Loucy (cell line): ENCODE measurements at regions not wholly inside any gene's neighbourhood (a gene's known extent, or its start where the extent isn't known, plus 50 kb on each side); places are given as distances from the start of the nearest gene placed in this dataset.

Source experiments
- H2AFZ ChIP-seq: fragments of 200-600 bp; sonication (generic); 2 replicates; pipeline ENCODE4 v1.6.0; 2016; ENCODE audit warnings: antibody characterized with exemption, mild to moderate bottlenecking, low read length, moderate library complexity
- H3F3A ChIP-seq: fragments of 200-600 bp; 2 replicates; pipeline ENCODE4 v1.6.0; 2016; ENCODE audit warnings: antibody characterized with exemption, low read depth, mild to moderate bottlenecking
- H3K27me3 ChIP-seq: fragments of 200-600 bp; sonication (generic); 2 replicates; pipeline ENCODE4 v1.6.1; 2014; ENCODE audit warnings: low read length, mild to moderate bottlenecking; ENCODE audit not compliant: insufficient read depth, poor library complexity, severe bottlenecking
- H3K36me3 ChIP-seq: fragments of 200-600 bp; sonication (generic); 2 replicates; pipeline ENCODE4 v1.6.1; 2016; ENCODE audit warnings: low read length; ENCODE audit not compliant: insufficient read depth
- H3K4me1 ChIP-seq: fragments of 200-600 bp; sonication (generic); 2 replicates; pipeline ENCODE4 v1.5.1; 2014; ENCODE audit warnings: low read length, mild to moderate bottlenecking; ENCODE audit not compliant: insufficient read depth, poor library complexity, severe bottlenecking
- H3K4me2 ChIP-seq: fragments of 200-600 bp; sonication (generic); 2 replicates; pipeline ENCODE4 v1.6.0; 2014; ENCODE audit warnings: antibody characterized with exemption, low read length, low read depth, mild to moderate bottlenecking; ENCODE audit not compliant: poor library complexity, severe bottlenecking
- H3K4me3 ChIP-seq: fragments of 200-600 bp; sonication (generic); 2 replicates; pipeline ENCODE4 v1.5.1; 2014; ENCODE audit warnings: low read length, mild to moderate bottlenecking, mixed read lengths; ENCODE audit not compliant: poor library complexity, severe bottlenecking
- H3K79me2 ChIP-seq: fragments of 200-600 bp; sonication (generic); 2 replicates; pipeline ENCODE4 v1.6.1; 2014; ENCODE audit warnings: low read length; ENCODE audit not compliant: insufficient read depth
- H3K9ac ChIP-seq: fragments of 200-600 bp; sonication (generic); 2 replicates; pipeline ENCODE4 v1.6.0; 2014; ENCODE audit warnings: mild to moderate bottlenecking, low read depth, low read length, moderate library complexity; ENCODE audit not compliant: poor library complexity, severe bottlenecking
- H3K9me2 ChIP-seq: fragments of 200-600 bp; sonication (generic); replicated peaks from 2 replicates; pipeline ENCODE4 v1.6.1; 2016; ENCODE audit warnings: low read depth, low read length, mixed read lengths
- H3K9me3 ChIP-seq: fragments of 200-600 bp; sonication (generic); 2 replicates; pipeline ENCODE4 v1.6.1; 2014; ENCODE audit warnings: mild to moderate bottlenecking, antibody characterized with exemption, low read length, low read depth; ENCODE audit not compliant: insufficient read depth
- H4K20me1 ChIP-seq: fragments of 200-600 bp; sonication (generic); 2 replicates; pipeline ENCODE4 v1.6.0; 2014; ENCODE audit warnings: antibody characterized with exemption, low read length, mild to moderate bottlenecking; ENCODE audit not compliant: insufficient read depth, poor library complexity, severe bottlenecking
- EZH2phosphoT487 ChIP-seq: fragments of 200-600 bp; IDR thresholded peaks from 2 replicates; pipeline ENCODE4 v1.6.1; 2018; ENCODE audit warnings: antibody characterized with exemption, mild to moderate bottlenecking, moderate library complexity, borderline replicate concordance
- TF ChIP-seq, protein P1 (sequence below): fragments of 200-600 bp; sonication (generic); conservative IDR thresholded peaks from 2 replicates; pipeline ENCODE4 v1.5.1; 2014; ENCODE audit warnings: mild to moderate bottlenecking, antibody characterized with exemption, low read length

DNA sequence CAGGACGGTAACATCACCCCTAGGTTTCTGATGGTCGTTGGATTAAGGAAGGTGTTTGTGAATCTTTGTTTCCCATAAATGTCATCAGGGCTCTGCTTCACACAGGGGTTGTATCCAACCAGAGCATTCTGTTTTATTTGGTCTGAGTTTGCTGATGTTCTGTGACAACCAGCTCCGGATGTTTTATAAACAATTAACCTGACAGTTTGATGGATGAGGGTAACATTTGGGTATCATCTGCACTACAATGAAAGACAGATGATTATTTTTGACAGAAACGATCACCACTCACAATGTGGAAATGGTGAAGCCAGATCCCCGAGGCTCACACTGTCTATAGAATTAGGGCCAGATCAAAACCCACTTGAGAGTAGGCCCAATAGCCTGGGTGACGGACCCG lies 107.1 kb downstream of the CDC42EP3 start:
- no peaks in the 10 kb centered on the region for H3K36me3 ChIP-seq
- no peaks in the 10 kb centered on the region for H4K20me1 ChIP-seq
- no peaks in the 10 kb centered on the region for H3K9me2 ChIP-seq
- no peak overlapping the region for H3K4me2 ChIP-seq
- H3K27me3 ChIP-seq: no peaks in the 10 kb centered on the region
- H3F3A ChIP-seq: no peaks in the 10 kb centered on the region
- no peak overlapping the region for H3K4me3 ChIP-seq
- no peak overlapping the region for H3K9ac ChIP-seq
- TF ChIP-seq, protein P1, sequence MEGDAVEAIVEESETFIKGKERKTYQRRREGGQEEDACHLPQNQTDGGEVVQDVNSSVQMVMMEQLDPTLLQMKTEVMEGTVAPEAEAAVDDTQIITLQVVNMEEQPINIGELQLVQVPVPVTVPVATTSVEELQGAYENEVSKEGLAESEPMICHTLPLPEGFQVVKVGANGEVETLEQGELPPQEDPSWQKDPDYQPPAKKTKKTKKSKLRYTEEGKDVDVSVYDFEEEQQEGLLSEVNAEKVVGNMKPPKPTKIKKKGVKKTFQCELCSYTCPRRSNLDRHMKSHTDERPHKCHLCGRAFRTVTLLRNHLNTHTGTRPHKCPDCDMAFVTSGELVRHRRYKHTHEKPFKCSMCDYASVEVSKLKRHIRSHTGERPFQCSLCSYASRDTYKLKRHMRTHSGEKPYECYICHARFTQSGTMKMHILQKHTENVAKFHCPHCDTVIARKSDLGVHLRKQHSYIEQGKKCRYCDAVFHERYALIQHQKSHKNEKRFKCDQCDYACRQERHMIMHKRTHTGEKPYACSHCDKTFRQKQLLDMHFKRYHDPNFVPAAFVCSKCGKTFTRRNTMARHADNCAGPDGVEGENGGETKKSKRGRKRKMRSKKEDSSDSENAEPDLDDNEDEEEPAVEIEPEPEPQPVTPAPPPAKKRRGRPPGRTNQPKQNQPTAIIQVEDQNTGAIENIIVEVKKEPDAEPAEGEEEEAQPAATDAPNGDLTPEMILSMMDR: no peak
- TF ChIP-seq EZH2phosphoT487: no peak
- H2AFZ ChIP-seq: no peak overlapping the region
- H3K79me2 ChIP-seq: no peaks in the 10 kb centered on the region
- H3K9me3 ChIP-seq: no peaks in the 10 kb centered on the region
- H3K4me1 ChIP-seq: peaks cover 46% of the 10 kb centered on the region

DNA sequence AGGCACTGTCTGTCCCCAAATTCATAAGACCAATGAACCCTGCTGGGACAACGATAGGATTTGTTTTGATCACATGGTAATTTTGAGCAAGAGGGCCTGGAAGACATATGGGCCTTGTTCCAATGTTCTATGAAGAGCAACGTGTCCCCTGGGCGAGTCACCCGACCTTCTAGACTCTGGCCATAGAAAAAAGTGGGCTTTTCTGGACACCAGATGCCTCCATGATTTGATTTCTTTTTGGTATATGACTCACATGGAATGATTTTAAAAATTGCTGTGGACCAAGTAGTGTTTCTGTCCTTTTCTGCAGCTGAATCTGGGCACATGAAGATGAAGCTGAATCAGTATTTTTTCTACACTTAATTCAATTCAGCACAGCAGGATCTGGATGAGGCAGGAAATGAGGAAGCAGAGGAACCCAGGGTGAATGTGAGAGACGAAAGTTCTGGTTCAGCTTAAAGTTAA lies 104.9 kb downstream of the CDC42EP3 start:
- Histone ChIP-seq H3K4me3 (no peak overlapping the region), H3K27me3 (no peaks in the 10 kb centered on the region), H4K20me1 (no peaks in the 10 kb centered on the region), H3F3A (no peaks in the 10 kb centered on the region), H3K36me3 (no peaks in the 10 kb centered on the region), H3K9ac (no peak overlapping the region), H3K4me2 (no peak overlapping the region), H2AFZ (no peak overlapping the region), H3K79me2 (no peaks in the 10 kb centered on the region), H3K4me1 (peaks cover 46% of the 10 kb centered on the region), H3K9me3 (no peaks in the 10 kb centered on the region), H3K9me2 (no peaks in the 10 kb centered on the region)
- TF ChIP-seq EZH2phosphoT487: no peak
- TF ChIP-seq, protein P1: no peak

DNA sequence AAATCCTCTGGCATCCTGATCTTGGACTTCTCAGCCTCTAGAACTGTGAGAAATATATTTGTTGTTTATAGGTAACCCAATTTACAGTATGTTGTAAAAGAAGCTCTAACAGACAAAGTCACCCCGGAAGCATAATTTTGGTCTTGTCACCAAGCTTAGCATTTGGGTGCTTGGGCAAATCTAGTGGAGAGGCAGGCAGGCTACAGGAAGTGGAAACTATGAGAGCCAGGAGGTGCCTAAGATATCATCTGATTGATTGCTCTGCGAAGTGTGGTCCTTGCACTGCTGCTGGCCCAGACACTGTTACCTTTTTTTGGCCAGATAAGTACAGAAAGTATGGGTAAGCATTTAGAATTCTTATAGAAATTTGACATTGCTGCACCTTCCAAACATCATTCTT lies 102.9 kb downstream of the CDC42EP3 start:
- H3F3A ChIP-seq: no peaks in the 10 kb centered on the region
- peaks cover 39% of the 10 kb centered on the region for H3K4me1 ChIP-seq
- peak overlapping the region; percentile 51 for H3K4me2 ChIP-seq
- H3K4me3 ChIP-seq: peak overlapping the region; percentile 19
- H3K9me3 ChIP-seq: no peaks in the 10 kb centered on the region
- H3K27me3 ChIP-seq: no peaks in the 10 kb centered on the region
- H3K36me3 ChIP-seq: no peaks in the 10 kb centered on the region
- H4K20me1 ChIP-seq: no peaks in the 10 kb centered on the region
- H3K9me2 ChIP-seq: no peaks in the 10 kb centered on the region
- TF ChIP-seq EZH2phosphoT487: no peak
- TF ChIP-seq, protein P1: no peak
- H3K9ac ChIP-seq: no peak overlapping the region
- H3K79me2 ChIP-seq: no peaks in the 10 kb centered on the region
- peak overlapping the region; percentile 43; the same call in 1 of the 2 replicates for H2AFZ ChIP-seq
